OCI-LY7 (cell line): ENCODE measurements at regions not wholly inside any gene's neighbourhood (a gene's known extent, or its start where the extent isn't known, plus 50 kb on each side); places are given as distances from the start of the nearest gene placed in this dataset.

Experiments used
- BruUV-seq: library from RNA; stranded (reverse); fragments of 400-500 nt; replicated peaks from 2 replicates; lab custom pipeline; 2021; lab: Mats Ljungman, UMichigan
- CTCF ChIA-PET: fragments of 300-600 bp; sonication (Branson Sonifier 250); formaldehyde crosslinking; loops from one replicate; lab custom pipeline; 2022; ENCODE audit warnings: antibody characterized with exemption; ENCODE audit not compliant: unreplicated experiment; lab: Charles Lee
- POLR2A ChIA-PET: fragments of 300-600 bp; sonication (Branson Sonifier 250); formaldehyde crosslinking; loops from one replicate; lab custom pipeline; 2022; ENCODE audit warnings: antibody characterized with exemption; lab: Charles Lee
- DNase-seq: peaks from one replicate; pipeline ENCODE4 v3.0.0-alpha.2; 2015; ENCODE audit warnings: low spot score
- H2AFZ ChIP-seq: fragments of 200-600 bp; sonication (generic), shearing (Covaris generic); 2 replicates; pipeline ENCODE4 v1.6.1; 2014; ENCODE audit warnings: mild to moderate bottlenecking, antibody characterized with exemption, low read length, moderate library complexity
- H3K27ac ChIP-seq: fragments of 200-600 bp; sonication (generic); 2 replicates; pipeline ENCODE4 v1.5.1; 2014; ENCODE audit warnings: mixed run types, low read depth, mild to moderate bottlenecking, moderate library complexity, low read length, inconsistent platforms; ENCODE audit not compliant: poor library complexity, severe bottlenecking
- H3K36me3 ChIP-seq: fragments of 200-600 bp; sonication (generic); 2 replicates; pipeline ENCODE4 v1.6.1; 2014; ENCODE audit warnings: mild to moderate bottlenecking, antibody characterized with exemption, low read length, moderate library complexity, mixed read lengths; ENCODE audit not compliant: insufficient read depth
- H3K4me1 ChIP-seq: fragments of 200-600 bp; sonication (generic); 2 replicates; pipeline ENCODE4 v1.5.1; 2014; ENCODE audit warnings: mild to moderate bottlenecking, low read length; ENCODE audit not compliant: insufficient read depth, poor library complexity, severe bottlenecking
- H3K4me2 ChIP-seq: fragments of 200-600 bp; sonication (generic); 2 replicates; pipeline ENCODE4 v1.6.1; 2014; ENCODE audit warnings: mild to moderate bottlenecking, low read length
- H3K4me3 ChIP-seq: fragments of 200-600 bp; sonication (generic); 2 replicates; pipeline ENCODE4 v1.5.1; 2014; ENCODE audit warnings: mild to moderate bottlenecking, low read depth, low read length; ENCODE audit not compliant: poor library complexity, severe bottlenecking
- H3K79me2 ChIP-seq: fragments of 200-600 bp; sonication (generic); 2 replicates; pipeline ENCODE4 v1.6.1; 2016; ENCODE audit warnings: low read depth, mild to moderate bottlenecking, low read length, moderate library complexity, mixed read lengths; ENCODE audit not compliant: insufficient read depth
- H3K9me2 ChIP-seq: fragments of 200-600 bp; sonication (generic); 2 replicates; pipeline ENCODE4 v1.6.1; 2016; ENCODE audit warnings: mild to moderate bottlenecking, low read length, mixed read lengths; ENCODE audit not compliant: insufficient read depth
- H3K9me3 ChIP-seq: fragments of 200-600 bp; sonication (generic); 2 replicates; pipeline ENCODE4 v1.6.1; 2014; ENCODE audit warnings: mild to moderate bottlenecking, mixed run types, low read length, mixed read lengths
- H4K20me1 ChIP-seq: fragments of 200-600 bp; sonication (generic); 2 replicates; pipeline ENCODE4 v1.6.1; 2014; ENCODE audit warnings: mild to moderate bottlenecking, antibody characterized with exemption, low read length, moderate library complexity, mixed read lengths; ENCODE audit not compliant: insufficient read depth
- EZH2phosphoT487 ChIP-seq: fragments of 200-600 bp; sonication (generic); IDR thresholded peaks from 2 replicates; pipeline ENCODE4 v1.6.1; 2018; ENCODE audit warnings: low read depth, borderline replicate concordance, mild to moderate bottlenecking, mixed run types, antibody characterized with exemption, low read length, moderate library complexity, mixed read lengths
- intact Hi-C: fragments of 100-400 bp; cut with micrococcal nuclease; formaldehyde crosslinking; loops from one replicate; pipeline ENCODE4 v1.10.0; 2022; ENCODE audit not compliant: unreplicated experiment
- TF ChIP-seq, protein P1 (sequence below): fragments of 200-600 bp; sonication (generic); conservative IDR thresholded peaks from 2 replicates; pipeline ENCODE4 v1.5.1; 2014; ENCODE audit warnings: mild to moderate bottlenecking, antibody characterized with exemption, low read length, moderate library complexity, mixed read lengths

DNA sequence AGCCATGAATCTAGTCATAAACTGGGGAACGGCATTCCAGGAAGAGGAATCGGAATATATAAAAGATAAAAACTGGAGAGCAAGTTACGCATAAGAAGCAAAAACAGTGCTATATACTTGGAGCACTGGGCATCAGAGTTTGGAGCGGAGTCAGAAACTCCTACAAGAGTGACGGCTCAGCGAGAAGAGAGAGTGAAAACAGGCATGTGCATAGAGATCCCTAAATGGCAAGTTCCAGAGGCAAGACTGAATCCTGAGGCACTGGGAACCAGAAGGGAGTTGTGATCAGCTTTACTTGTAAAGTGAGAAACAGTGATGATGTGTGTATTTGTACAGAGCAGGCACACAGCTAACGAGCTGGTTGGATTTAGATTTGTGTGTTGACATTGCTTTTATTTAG lies 514.4 kb upstream of the TNC start:
- DNase-seq = no peak
- Histone ChIP-seq H3K9me3 (no peaks in the 10 kb centered on the region), H3K36me3 (no peaks in the 10 kb centered on the region), H2AFZ (no peak overlapping the region), H3K4me1 (no peaks in the 10 kb centered on the region), H3K79me2 (no peaks in the 10 kb centered on the region), H3K4me2 (no peak overlapping the region), H3K27ac (no peak overlapping the region), H3K9me2 (no peaks in the 10 kb centered on the region), H3K4me3 (no peak overlapping the region), H4K20me1 (no peaks in the 10 kb centered on the region)
- TF ChIP-seq EZH2phosphoT487 = no peak
- TF ChIP-seq, protein P1, sequence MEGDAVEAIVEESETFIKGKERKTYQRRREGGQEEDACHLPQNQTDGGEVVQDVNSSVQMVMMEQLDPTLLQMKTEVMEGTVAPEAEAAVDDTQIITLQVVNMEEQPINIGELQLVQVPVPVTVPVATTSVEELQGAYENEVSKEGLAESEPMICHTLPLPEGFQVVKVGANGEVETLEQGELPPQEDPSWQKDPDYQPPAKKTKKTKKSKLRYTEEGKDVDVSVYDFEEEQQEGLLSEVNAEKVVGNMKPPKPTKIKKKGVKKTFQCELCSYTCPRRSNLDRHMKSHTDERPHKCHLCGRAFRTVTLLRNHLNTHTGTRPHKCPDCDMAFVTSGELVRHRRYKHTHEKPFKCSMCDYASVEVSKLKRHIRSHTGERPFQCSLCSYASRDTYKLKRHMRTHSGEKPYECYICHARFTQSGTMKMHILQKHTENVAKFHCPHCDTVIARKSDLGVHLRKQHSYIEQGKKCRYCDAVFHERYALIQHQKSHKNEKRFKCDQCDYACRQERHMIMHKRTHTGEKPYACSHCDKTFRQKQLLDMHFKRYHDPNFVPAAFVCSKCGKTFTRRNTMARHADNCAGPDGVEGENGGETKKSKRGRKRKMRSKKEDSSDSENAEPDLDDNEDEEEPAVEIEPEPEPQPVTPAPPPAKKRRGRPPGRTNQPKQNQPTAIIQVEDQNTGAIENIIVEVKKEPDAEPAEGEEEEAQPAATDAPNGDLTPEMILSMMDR = no peak
- ChIA-PET CTCF (no interaction called here), POLR2A (interaction anchor here (1.4 kb wide), 1 partner anchor 8 kb away, joined by 3 read pairs; no protein-coding TSS in a partner anchor)
- intact Hi-C loops = no loop called here
- BruUV-seq = no TSS peak

DNA sequence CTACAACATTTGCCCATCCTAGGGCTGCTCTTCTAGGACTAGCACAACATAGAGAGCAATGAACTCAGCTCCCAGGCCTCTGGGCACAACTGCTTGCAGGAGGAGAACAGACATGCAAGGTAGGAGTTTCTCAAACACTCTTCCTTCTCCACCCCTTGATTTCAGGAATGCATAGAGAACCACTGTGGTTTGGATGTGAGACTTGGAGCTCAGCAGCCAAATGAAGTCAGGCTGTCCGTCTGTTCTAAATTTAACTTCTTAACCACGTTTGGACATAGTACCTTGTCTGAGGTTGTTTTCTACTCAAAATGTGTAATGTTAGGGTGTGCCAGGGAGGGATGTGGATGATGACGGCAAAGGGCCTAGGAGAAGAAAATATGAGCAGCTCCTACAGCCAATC lies 515.1 kb upstream of the TNC start:
- BruUV-seq = no TSS peak
- no peak for DNase-seq
- Histone ChIP-seq H4K20me1 (no peaks in the 10 kb centered on the region), H3K27ac (no peak overlapping the region), H3K79me2 (no peaks in the 10 kb centered on the region), H3K4me1 (no peaks in the 10 kb centered on the region), H3K9me3 (no peaks in the 10 kb centered on the region), H3K4me2 (no peak overlapping the region), H3K9me2 (no peaks in the 10 kb centered on the region), H2AFZ (no peak overlapping the region), H3K4me3 (no peak overlapping the region), H3K36me3 (no peaks in the 10 kb centered on the region)
- intact Hi-C loops = no loop called here
- TF ChIP-seq, protein P1 = no peak
- no peak for TF ChIP-seq EZH2phosphoT487
- POLR2A ChIA-PET = interaction anchor here (1.4 kb wide), 1 partner anchor 9 kb away, joined by 3 read pairs; no protein-coding TSS in a partner anchor
- CTCF ChIA-PET = no interaction called here

DNA sequence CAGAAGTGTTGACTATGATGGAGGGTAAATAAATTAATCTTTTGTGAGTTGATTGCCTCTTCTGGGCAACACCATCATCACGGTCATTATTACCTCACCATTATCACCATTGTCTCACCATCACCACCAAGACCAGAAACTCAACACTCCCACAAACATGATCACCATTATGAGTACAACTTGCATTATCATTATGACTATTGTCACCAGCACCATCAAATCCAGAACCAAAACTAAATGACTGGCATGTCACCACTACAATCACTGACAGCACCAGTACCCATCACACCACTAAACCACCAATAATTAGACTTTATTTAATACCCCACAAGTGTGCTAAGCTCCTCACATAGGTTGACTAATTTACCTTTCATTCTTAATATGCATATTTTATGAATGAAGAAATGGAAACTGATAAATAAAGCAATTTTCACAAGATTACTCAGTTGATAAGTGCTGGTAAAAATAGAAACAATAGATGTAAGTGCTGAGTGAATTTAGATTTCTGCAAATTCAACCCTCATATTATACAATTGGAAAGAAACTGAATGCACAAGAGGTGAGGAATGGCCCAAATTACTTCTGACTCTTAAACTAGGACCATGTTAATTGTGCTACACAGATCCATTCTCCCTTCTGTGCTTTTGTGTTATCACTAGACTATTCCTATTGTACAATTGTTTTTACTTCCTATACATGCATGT lies 517.8 kb upstream of the PAPPA start:
- no peaks in the 10 kb centered on the region for H3K36me3 ChIP-seq
- no peak overlapping the region for H3K27ac ChIP-seq
- no peak for TF ChIP-seq EZH2phosphoT487
- TF ChIP-seq, protein P1 = no peak
- DNase-seq = no peak
- no peaks in the 10 kb centered on the region for H3K79me2 ChIP-seq
- intact Hi-C loops = no loop called here
- H2AFZ ChIP-seq = no peak overlapping the region
- H3K4me2 ChIP-seq = no peak overlapping the region
- no peaks in the 10 kb centered on the region for H4K20me1 ChIP-seq
- CTCF ChIA-PET = no interaction called here
- no peak overlapping the region for H3K4me3 ChIP-seq
- H3K9me3 ChIP-seq = no peaks in the 10 kb centered on the region
- POLR2A ChIA-PET = no interaction called here
- H3K4me1 ChIP-seq = no peaks in the 10 kb centered on the region
- no TSS peak for BruUV-seq
- no peaks in the 10 kb centered on the region for H3K9me2 ChIP-seq
